SK-N-SH (cell line): ENCODE measurements at regions not wholly inside any gene's neighbourhood (a gene's known extent, or its start where the extent isn't known, plus 50 kb on each side); places are given as distances from the start of the nearest gene placed in this dataset.

Experiments used
- CTCF ChIA-PET: fragments of 300-600, 350-600 bp; formaldehyde crosslinking; extraction: SDS; loops from one replicate; lab custom pipeline; 2021; lab: Yijun Ruan, JAX
- POLR2A ChIA-PET: fragments of 350-600 bp; sonication (Branson Sonifier 250); formaldehyde crosslinking; extraction: SDS; loops from one replicate; lab custom pipeline; 2020; ENCODE audit warnings: antibody characterized with exemption, inconsistent platforms; lab: Yijun Ruan, JAX
- DNase-seq: peaks from one replicate; pipeline ENCODE4 v3.0.0; 2012
- H2AFZ ChIP-seq: fragments of 200-600 bp; sonication (generic); 2 replicates; pipeline ENCODE4 v1.8.1; 2016; ENCODE audit warnings: antibody characterized with exemption, mild to moderate bottlenecking, low read depth
- H3F3A ChIP-seq: fragments of 200-600 bp; sonication (generic); replicated peaks from 2 replicates; pipeline ENCODE3; 2016; ENCODE audit warnings: antibody characterized with exemption, mild to moderate bottlenecking; ENCODE audit not compliant: insufficient read depth
- H3K27ac ChIP-seq, 2 experiments: fragments of 200-500 bp in 1 of 2; fragments of 200-600 bp in 1 of 2; sonication (Bioruptor generic) in 1 of 2; sonication (generic), shearing (Covaris generic) in 1 of 2; 2 replicates each; pipeline versions ENCODE4 v1.5.1 to v1.6.1; 2014 to 2016; ENCODE audit warnings: low read depth in 2 of 2, inconsistent platforms in 1 of 2, low read length in 1 of 2, mild to moderate bottlenecking in 1 of 2, mixed read lengths in 1 of 2
- H3K27me3 ChIP-seq: fragments of 200-600 bp; sonication (generic), shearing (Covaris generic); 2 replicates; pipeline ENCODE4 v1.6.1; 2016; ENCODE audit warnings: mixed run types; ENCODE audit not compliant: insufficient read depth
- H3K36me3 ChIP-seq, 2 experiments: fragments of 200-500 bp in 1 of 2; fragments of 200-600 bp in 1 of 2; sonication (Bioruptor generic) in 1 of 2; sonication (generic) in 1 of 2; replicated peaks in 1 of 2; 2 replicates each; pipeline versions ENCODE3 to v1.5.1; 2014 to 2016; ENCODE audit warnings: low read length in 1 of 2, mild to moderate bottlenecking in 1 of 2; ENCODE audit not compliant: insufficient read depth in 2 of 2, control insufficient read depth in 1 of 2
- H3K4me1 ChIP-seq, 2 experiments: fragments of 200-500 bp in 1 of 2; fragments of 200-600 bp in 1 of 2; sonication (Bioruptor generic) in 1 of 2; sonication (generic), shearing (Covaris generic) in 1 of 2; 2 replicates each; pipeline versions ENCODE4 v1.5.1 to v1.6.1; 2014 to 2016; ENCODE audit warnings: low read depth in 1 of 2, low read length in 1 of 2, mixed run types in 1 of 2; ENCODE audit not compliant: insufficient read depth in 2 of 2, control insufficient read depth in 1 of 2
- H3K4me2 ChIP-seq: fragments of 200-600 bp; sonication (generic), shearing (Covaris generic); 2 replicates; pipeline ENCODE4 v1.6.1; 2017; ENCODE audit warnings: mixed run types
- H3K4me3 ChIP-seq, 2 experiments: fragments of 200-500 bp in 1 of 2; fragments of 200-600 bp in 1 of 2; sonication (Bioruptor generic) in 1 of 2; sonication (generic), shearing (Covaris generic) in 1 of 2; 2 replicates each; pipeline versions ENCODE4 v1.5.1 to v1.8.1; 2014 to 2016; ENCODE audit warnings: low read depth in 2 of 2, inconsistent platforms in 1 of 2, low read length in 1 of 2, mild to moderate bottlenecking in 1 of 2, mixed read lengths in 1 of 2, moderate library complexity in 1 of 2
- H3K79me2 ChIP-seq: fragments of 200-600 bp; sonication (generic); 2 replicates; pipeline ENCODE4 v1.8.1; 2017; ENCODE audit warnings: mild to moderate bottlenecking; ENCODE audit not compliant: insufficient read depth
- H3K9ac ChIP-seq: fragments of 200-600 bp; sonication (generic); 2 replicates; pipeline ENCODE4 v1.6.1; 2017; ENCODE audit warnings: mixed run types
- H3K9me2 ChIP-seq: fragments of 200-600 bp; sonication (generic); 2 replicates; pipeline ENCODE4 v1.6.1; 2017; ENCODE audit warnings: mixed run types
- H3K9me3 ChIP-seq: fragments of 200-600 bp; sonication (generic); 2 replicates; pipeline ENCODE4 v1.6.1; 2017; ENCODE audit warnings: mixed run types, mild to moderate bottlenecking, moderate library complexity
- H4K20me1 ChIP-seq: fragments of 200-600 bp; sonication (generic); 2 replicates; pipeline ENCODE4 v1.6.1; 2017; ENCODE audit warnings: mild to moderate bottlenecking, mixed run types; ENCODE audit not compliant: insufficient read depth
- GABPA ChIP-seq: IDR thresholded peaks from 2 replicates; pipeline ENCODE4 v1.4.0; 2012; ENCODE audit warnings: low read depth, mild to moderate bottlenecking
- GATA2 ChIP-seq: sonication (generic); formaldehyde crosslinking; IDR thresholded peaks from 2 replicates; pipeline ENCODE4 v1.5.0; 2020; ENCODE audit warnings: mild to moderate bottlenecking, missing genetic modification reagents
- JUND ChIP-seq: IDR thresholded peaks from 2 replicates; pipeline ENCODE4 v1.4.0; 2012
- MAX ChIP-seq: IDR thresholded peaks from 2 replicates; pipeline ENCODE4 v1.4.0; 2012; ENCODE audit warnings: low read depth
- MEF2A ChIP-seq: IDR thresholded peaks from 2 replicates; pipeline ENCODE4 v1.4.0; 2012; ENCODE audit warnings: low read depth, borderline replicate concordance
- NFIC ChIP-seq: IDR thresholded peaks from 2 replicates; pipeline ENCODE4 v1.4.0; 2012; ENCODE audit warnings: borderline replicate concordance
- NRF1 ChIP-seq: IDR thresholded peaks from 2 replicates; pipeline ENCODE4 v1.6.1; 2012; ENCODE audit warnings: low read depth, mild to moderate bottlenecking, low read length
- POLR2AphosphoS5 ChIP-seq: IDR thresholded peaks from 2 replicates; pipeline ENCODE4 v1.6.1; 2012; ENCODE audit warnings: low read depth, low read length
- REST ChIP-seq: IDR thresholded peaks from 2 replicates; pipeline ENCODE4 v1.6.1; 2012; ENCODE audit warnings: mild to moderate bottlenecking, low read depth, low read length, moderate library complexity
- RFX5 ChIP-seq: IDR thresholded peaks from 2 replicates; pipeline ENCODE4 v1.6.1; 2012; ENCODE audit warnings: mild to moderate bottlenecking, improper control_type of control experiment, low read length
- RXRA ChIP-seq: IDR thresholded peaks from 2 replicates; pipeline ENCODE4 v1.4.0; 2012; ENCODE audit warnings: low read depth, mild to moderate bottlenecking, borderline replicate concordance
- SMC3 ChIP-seq: IDR thresholded peaks from 2 replicates; pipeline ENCODE4 v1.6.1; 2012; ENCODE audit warnings: low read depth, low read length, improper control_type of control experiment
- TCF12 ChIP-seq: IDR thresholded peaks from 2 replicates; pipeline ENCODE4 v1.4.0; 2012
- USF1 ChIP-seq: IDR thresholded peaks from 2 replicates; pipeline ENCODE4 v1.4.0; 2012; ENCODE audit warnings: low read depth, borderline replicate concordance
- USF2 ChIP-seq: fragments of 150-350 bp; IDR thresholded peaks from 2 replicates; pipeline ENCODE4 v1.6.1; 2017; ENCODE audit warnings: antibody characterized with exemption, low read length, low read depth, borderline replicate concordance
- YY1 ChIP-seq: IDR thresholded peaks from 2 replicates; pipeline ENCODE4 v1.4.0; 2012; ENCODE audit warnings: low read depth, mild to moderate bottlenecking
- ZBTB33 ChIP-seq: IDR thresholded peaks from 2 replicates; pipeline ENCODE4 v1.4.0; 2012; ENCODE audit warnings: low read depth, borderline replicate concordance
- WGBS: methylation state at CpG from one replicate; pipeline ENCODE4 v1.1.6; 2017; ENCODE audit warnings: low lambda C conversion rate; 5-methylcytosine and 5-hydroxymethylcytosine counted together

- H2AFZ ChIP-seq = no peak overlapping the region
- no peak overlapping the region for H3K9ac ChIP-seq
- DNase-seq = no peak
- H3K27ac ChIP-seq = no peak overlapping the region
- no peaks in the 10 kb centered on the region for H3K79me2 ChIP-seq
- H4K20me1 ChIP-seq = no peaks in the 10 kb centered on the region
- WGBS = 96% methylated on average over 5 of the region's 5 CpGs
- H3K4me3 ChIP-seq = no peak overlapping the region
- no peaks in the 10 kb centered on the region for H3K36me3 ChIP-seq
- H3K9me3 ChIP-seq = no peaks in the 10 kb centered on the region
- ChIA-PET POLR2A (no interaction called here), CTCF (interaction anchor here (1.1 to 2.0 kb wide), 2 partner anchors 20 to 21 kb away, joined by 4 to 5 read pairs; no protein-coding TSS in a partner anchor)
- no peak overlapping the region for H3K4me2 ChIP-seq
- H3K9me2 ChIP-seq = no peaks in the 10 kb centered on the region
- no peaks in the 10 kb centered on the region for H3F3A ChIP-seq
- TF ChIP-seq NFIC (no peak), MEF2A (no peak)
- no peaks in the 10 kb centered on the region for H3K27me3 ChIP-seq
- H3K4me1 ChIP-seq = no peaks in the 10 kb centered on the region
Measured at GRCh38 chr6:47117314-47117713, 75.2 kb upstream of the ADGRF1 start.

- H2AFZ ChIP-seq = no peak overlapping the region
- DNase-seq = no peak
- no peaks in the 10 kb centered on the region for H3K9me3 ChIP-seq
- ChIA-PET POLR2A (no interaction called here), CTCF (interaction anchor here (1.1 to 2.0 kb wide), 2 partner anchors 19 to 20 kb away, joined by 4 to 5 read pairs; no protein-coding TSS in a partner anchor)
- no peak overlapping the region for H3K4me3 ChIP-seq
- no peak overlapping the region for H3K9ac ChIP-seq
- H3K4me2 ChIP-seq = no peak overlapping the region
- WGBS = 93% methylated on average over 6 of the region's 6 CpGs
- H3K4me1 ChIP-seq = no peaks in the 10 kb centered on the region
- no peaks in the 10 kb centered on the region for H4K20me1 ChIP-seq
- no peaks in the 10 kb centered on the region for H3K9me2 ChIP-seq
- H3K36me3 ChIP-seq = no peaks in the 10 kb centered on the region
- H3F3A ChIP-seq = no peaks in the 10 kb centered on the region
- H3K27ac ChIP-seq = no peak overlapping the region
- H3K27me3 ChIP-seq = no peaks in the 10 kb centered on the region
- TF ChIP-seq TCF12 (no peak), USF2 (no peak), GATA2 (CRISPR knock-in tag) (no peak), REST (no peak), POLR2AphosphoS5 (no peak), RXRA (no peak), JUND (no peak), MAX (no peak), NFIC (no peak), USF1 (no peak), SMC3 (no peak), RFX5 (no peak), NRF1 (no peak), GABPA (no peak), ZBTB33 (no peak), YY1 (no peak)
- TF ChIP-seq, all 33 proteins: peak for 0
- H3K79me2 ChIP-seq = no peaks in the 10 kb centered on the region
Measured at GRCh38 chr6:47116606-47117005, 74.5 kb upstream of the ADGRF1 start.
